GM20000 (cell line): ENCODE measurements at regions not wholly inside any gene's neighbourhood (a gene's known extent, or its start where the extent isn't known, plus 50 kb on each side); places are given as distances from the start of the nearest gene placed in this dataset.

Experiments
- DNase-seq: peaks from one replicate; pipeline ENCODE4 v3.0.0; 2012; ENCODE audit warnings: low spot score
- CTCF ChIP-seq: IDR thresholded peaks from 2 replicates; pipeline ENCODE4 v1.5.1; 2012; ENCODE audit warnings: mild to moderate bottlenecking, control low read depth; ENCODE audit errors: extremely low read depth, missing control alignments

DNA sequence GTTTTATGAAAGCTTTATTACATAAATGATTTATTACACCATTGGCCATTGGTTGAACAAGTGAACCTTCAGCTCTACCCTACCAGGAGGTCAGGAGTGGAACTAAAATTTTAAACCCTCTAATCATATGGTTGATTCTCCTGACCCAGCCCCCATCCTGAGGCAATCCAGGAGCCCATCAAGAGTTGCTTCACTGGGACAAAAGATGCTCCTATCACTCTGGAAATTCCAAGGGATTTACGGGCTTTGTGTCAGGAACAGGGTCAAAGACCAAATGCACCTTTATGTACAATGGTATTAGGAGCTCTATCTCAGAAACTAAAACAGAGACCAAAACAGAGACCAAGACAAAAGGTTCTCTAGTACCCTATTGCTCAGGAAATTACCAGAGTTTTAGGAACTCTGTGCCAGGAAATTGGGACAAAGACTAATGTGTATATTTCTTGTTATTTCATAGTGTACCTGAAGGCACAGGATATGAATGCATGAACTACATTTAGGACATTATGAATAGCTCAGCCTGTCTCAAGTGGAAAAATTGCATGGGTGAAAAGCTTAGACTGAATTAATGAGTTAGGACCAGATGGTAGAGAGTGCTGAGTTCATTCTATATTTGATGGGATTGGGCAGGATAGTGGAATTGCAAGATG is 171.7 kb upstream of the FLRT2 start:
- no peak for TF ChIP-seq CTCF
- DNase-seq: no peak

DNA sequence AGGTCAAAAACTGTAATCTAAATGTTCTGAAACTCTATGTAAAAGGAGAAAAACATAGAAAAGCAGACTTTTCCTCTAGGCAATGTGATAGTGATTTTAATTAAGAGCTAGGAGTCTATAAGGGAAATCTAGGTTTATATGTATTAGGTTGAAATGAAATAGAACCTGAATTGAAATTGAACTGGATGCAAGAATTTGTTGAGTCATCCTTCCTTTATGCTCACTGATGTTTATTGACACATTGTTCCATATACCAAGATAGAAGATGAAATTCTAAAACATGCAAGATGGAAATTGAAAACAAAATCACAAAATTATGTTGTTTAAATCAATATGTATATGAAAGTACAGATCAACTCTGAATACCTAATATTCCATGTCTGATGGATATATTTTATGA is 170.4 kb upstream of the FLRT2 start:
- no peak for TF ChIP-seq CTCF
- DNase-seq: no peak

DNA sequence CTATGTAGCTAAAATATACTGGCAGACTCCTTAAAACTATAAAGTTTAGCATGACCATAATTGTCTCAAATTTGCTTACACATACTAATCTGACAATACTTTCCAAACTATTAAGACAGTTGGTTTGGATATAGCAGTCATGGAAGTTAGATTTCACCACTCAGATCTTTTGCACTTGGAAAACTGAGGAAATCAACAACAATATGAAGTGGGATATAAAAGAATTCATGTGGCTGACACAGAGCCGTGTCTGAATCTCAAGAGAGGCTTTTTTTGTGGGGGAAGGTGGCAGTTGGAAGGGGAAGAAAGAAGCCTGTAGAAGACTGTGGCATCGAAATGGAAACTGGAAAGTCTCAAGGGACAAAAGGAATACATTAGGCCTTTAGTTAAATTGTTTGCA is 166.6 kb upstream of the FLRT2 start:
- TF ChIP-seq CTCF: no peak

DNA sequence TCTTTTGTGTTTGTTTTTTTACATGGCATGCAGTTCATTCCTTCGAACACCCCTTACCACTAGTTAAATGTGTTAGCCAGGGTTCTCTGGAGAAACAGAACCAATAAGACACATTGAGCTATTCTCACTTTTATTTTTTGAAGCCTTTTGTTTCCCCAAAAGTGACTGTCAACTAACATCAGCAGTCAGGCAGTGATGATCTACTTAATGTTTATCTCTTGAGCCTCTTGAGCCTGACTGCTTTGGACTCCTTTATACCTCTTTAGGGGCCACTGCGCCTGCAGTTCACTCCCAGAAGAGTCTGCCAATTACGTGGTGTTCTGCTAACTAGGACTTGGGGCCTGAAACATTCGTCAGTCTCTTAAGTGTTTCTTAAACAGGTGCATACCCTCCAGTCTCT is 163.7 kb upstream of the FLRT2 start:
- no peak for TF ChIP-seq CTCF
- no peak for DNase-seq

More for the DNA sequence above, 166.6 kb upstream of the FLRT2 start:
- DNase-seq: no peak

DNA sequence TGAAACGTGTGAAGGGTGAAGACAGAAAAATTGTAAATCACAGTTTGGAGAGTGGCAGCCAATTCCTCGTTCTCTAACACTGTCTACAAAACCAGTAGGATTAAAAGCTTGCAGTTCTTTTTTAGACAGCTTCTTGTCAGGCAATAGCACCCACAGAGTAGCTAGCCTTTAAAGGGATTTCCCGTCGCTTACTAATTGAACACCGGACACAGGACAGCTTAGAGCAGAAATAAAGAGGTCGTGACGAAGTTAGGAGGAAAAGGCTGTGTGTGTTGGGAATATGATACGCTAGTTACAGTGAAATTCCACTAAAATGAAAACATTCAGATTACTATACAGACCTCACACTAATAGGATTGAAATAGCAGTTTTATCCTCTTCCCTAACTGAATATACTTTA is 149.1 kb upstream of the FLRT2 start:
- TF ChIP-seq CTCF: no peak
- no peak for DNase-seq

GRCh38 chr14:85382341-85382740 is 147.6 kb upstream of the FLRT2 start:
- no peak for DNase-seq
- TF ChIP-seq CTCF: no peak

DNA sequence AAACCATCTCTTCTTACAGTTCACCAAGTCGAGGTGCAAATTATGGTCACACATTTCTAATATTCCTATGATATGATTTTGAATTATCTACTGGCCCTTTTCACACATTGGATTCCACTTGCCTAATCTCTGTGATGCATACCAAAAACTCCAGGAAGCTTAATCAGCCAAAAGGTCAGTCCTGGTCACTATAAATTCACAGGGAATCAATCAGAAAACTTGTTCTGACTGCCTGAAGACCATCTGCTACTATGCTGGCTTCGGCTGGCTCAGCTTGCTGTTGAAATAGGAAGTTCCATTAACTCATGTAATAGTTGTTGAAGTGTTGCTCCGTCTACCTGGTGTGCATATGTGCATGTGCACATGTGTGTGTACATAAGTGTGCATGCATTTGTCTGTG is 142.8 kb upstream of the FLRT2 start:
- TF ChIP-seq CTCF: no peak
- no peak for DNase-seq

- TF ChIP-seq CTCF: no peak
- DNase-seq: no peak
Measured at GRCh38 chr14:85390236-85390635, 139.7 kb upstream of the FLRT2 start.
